ENCODE measurements at regions not wholly inside any gene's neighbourhood (a gene's known extent, or its start where the extent isn't known, plus 50 kb on each side); places are given as distances from the start of the nearest gene placed in this dataset.

DNA sequence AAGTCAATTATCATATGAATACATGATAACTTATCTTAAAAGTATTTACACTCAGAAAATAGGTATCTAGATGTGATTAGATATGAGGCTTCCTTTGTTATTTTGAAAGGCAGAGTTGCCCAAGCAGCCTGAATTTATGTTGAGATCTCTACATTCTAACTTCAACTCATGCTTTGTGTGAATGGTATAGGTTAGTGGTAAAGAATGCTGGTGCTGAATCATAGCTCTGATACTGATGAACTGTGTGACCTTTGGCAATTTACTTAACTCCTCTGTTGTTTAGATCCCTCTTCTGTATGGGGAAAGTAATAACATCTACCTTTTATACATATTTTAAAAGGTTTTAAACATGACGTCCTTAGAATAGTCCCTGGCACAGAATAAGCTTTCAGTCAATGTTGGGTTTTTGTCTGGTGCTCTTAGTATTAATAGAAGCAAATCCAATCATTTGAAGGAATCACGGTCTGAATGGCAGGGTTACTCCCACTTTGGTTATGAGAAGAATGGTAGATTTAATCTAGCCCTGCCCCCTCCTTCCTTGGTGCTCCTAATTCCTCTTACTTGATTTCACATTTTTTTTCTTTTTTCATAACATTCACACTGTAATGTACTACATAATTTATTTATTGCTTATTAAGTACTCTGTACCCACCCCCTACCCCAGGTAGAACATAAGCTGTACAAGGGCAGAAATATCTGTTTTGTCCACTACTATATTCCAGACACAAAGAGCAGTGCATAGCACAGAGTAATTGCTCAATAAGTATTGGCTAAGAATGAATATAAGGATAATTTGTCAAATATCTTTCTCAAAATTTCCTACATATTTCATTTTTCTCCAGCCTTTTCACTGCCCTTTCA, 203.3 kb upstream of the KRR1 start:
- no peak for TF ChIP-seq POLR2A (IDR thresholded peaks at IDR 0.05)
- TF ChIP-seq, protein P1, sequence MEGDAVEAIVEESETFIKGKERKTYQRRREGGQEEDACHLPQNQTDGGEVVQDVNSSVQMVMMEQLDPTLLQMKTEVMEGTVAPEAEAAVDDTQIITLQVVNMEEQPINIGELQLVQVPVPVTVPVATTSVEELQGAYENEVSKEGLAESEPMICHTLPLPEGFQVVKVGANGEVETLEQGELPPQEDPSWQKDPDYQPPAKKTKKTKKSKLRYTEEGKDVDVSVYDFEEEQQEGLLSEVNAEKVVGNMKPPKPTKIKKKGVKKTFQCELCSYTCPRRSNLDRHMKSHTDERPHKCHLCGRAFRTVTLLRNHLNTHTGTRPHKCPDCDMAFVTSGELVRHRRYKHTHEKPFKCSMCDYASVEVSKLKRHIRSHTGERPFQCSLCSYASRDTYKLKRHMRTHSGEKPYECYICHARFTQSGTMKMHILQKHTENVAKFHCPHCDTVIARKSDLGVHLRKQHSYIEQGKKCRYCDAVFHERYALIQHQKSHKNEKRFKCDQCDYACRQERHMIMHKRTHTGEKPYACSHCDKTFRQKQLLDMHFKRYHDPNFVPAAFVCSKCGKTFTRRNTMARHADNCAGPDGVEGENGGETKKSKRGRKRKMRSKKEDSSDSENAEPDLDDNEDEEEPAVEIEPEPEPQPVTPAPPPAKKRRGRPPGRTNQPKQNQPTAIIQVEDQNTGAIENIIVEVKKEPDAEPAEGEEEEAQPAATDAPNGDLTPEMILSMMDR (IDR thresholded peaks at IDR 0.05): no peak

All from body of pancreas (tissue), 4 donors.